ENCODE measurements at regions not wholly inside any gene's neighbourhood (a gene's known extent, or its start where the extent isn't known, plus 50 kb on each side); places are given as distances from the start of the nearest gene placed in this dataset.

DNA sequence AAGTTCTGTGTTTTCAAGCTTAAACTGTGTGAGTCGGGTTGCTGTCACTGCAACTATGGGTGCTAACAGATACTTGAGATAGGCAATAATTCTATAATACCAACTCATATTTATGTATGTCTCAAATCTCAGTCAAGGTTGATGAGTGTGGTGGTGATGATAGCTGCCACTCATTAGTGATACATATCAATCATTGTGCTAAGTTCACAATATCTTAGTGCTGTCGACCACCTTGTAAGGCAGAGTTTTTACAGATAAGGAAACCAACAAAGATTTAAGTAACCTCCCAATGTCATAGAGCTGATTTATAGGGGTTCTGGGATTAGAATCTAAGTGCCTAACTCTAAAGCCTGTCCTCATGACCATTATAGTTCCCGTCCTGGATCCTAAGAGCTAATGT, 82.5 kb downstream of the ELAPOR2 start:
- TF ChIP-seq, protein P1, sequence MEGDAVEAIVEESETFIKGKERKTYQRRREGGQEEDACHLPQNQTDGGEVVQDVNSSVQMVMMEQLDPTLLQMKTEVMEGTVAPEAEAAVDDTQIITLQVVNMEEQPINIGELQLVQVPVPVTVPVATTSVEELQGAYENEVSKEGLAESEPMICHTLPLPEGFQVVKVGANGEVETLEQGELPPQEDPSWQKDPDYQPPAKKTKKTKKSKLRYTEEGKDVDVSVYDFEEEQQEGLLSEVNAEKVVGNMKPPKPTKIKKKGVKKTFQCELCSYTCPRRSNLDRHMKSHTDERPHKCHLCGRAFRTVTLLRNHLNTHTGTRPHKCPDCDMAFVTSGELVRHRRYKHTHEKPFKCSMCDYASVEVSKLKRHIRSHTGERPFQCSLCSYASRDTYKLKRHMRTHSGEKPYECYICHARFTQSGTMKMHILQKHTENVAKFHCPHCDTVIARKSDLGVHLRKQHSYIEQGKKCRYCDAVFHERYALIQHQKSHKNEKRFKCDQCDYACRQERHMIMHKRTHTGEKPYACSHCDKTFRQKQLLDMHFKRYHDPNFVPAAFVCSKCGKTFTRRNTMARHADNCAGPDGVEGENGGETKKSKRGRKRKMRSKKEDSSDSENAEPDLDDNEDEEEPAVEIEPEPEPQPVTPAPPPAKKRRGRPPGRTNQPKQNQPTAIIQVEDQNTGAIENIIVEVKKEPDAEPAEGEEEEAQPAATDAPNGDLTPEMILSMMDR (IDR thresholded peaks at IDR 0.05; ENCODE audit: poor library complexity) = no peak
- no peak for TF ChIP-seq EZH2 (IDR thresholded peaks at IDR 0.05; ENCODE audit: borderline replicate concordance)
- no peak for TF ChIP-seq EZH2phosphoT487 (IDR thresholded peaks at IDR 0.05; ENCODE audit: low read depth, severe bottlenecking, unreplicated experiment)
